H9 (cell line): ENCODE measurements at regions not wholly inside any gene's neighbourhood (a gene's known extent, or its start where the extent isn't known, plus 50 kb on each side); places are given as distances from the start of the nearest gene placed in this dataset.

Source experiments
- DNase-seq: peaks from one replicate; pipeline ENCODE4 v3.0.0-alpha.2; 2017
- H2AFZ ChIP-seq: one replicate; pipeline ENCODE4 v1.6.1; 2013; ENCODE audit warnings: mild to moderate bottlenecking, low read length, control low read depth, moderate library complexity
- H2AK5ac ChIP-seq: 2 replicates; pipeline ENCODE4 v1.6.1; 2013; ENCODE audit warnings: low read length, control low read depth, mixed read lengths; ENCODE audit not compliant: insufficient read length
- H2BK120ac ChIP-seq: one replicate; pipeline ENCODE4 v1.6.1; 2013; ENCODE audit warnings: low read depth, mild to moderate bottlenecking, low read length, control low read depth, inconsistent platforms; ENCODE audit not compliant: poor library complexity, severe bottlenecking
- H2BK12ac ChIP-seq: 2 replicates; pipeline ENCODE4 v1.6.1; 2013; ENCODE audit warnings: low read length, control low read depth, mixed read lengths, low read depth; ENCODE audit not compliant: insufficient read length
- H2BK15ac ChIP-seq: 2 replicates; pipeline ENCODE4 v1.6.1; 2013; ENCODE audit warnings: low read depth, low read length, control low read depth
- H2BK20ac ChIP-seq: one replicate; pipeline ENCODE4 v1.6.1; 2013; ENCODE audit warnings: low read depth, mild to moderate bottlenecking, low read length, control low read depth, inconsistent platforms; ENCODE audit not compliant: poor library complexity, severe bottlenecking
- H2BK5ac ChIP-seq: 2 replicates; pipeline ENCODE4 v1.6.1; 2013; ENCODE audit warnings: low read length, control low read depth, mixed read lengths; ENCODE audit not compliant: insufficient read length
- H3K14ac ChIP-seq: 2 replicates; pipeline ENCODE4 v1.6.1; 2013; ENCODE audit warnings: low read length, control low read depth; ENCODE audit not compliant: insufficient read depth
- H3K18ac ChIP-seq: 2 replicates; pipeline ENCODE4 v1.6.1; 2013; ENCODE audit warnings: low read depth, mild to moderate bottlenecking, mixed read lengths, low read length, control low read depth; ENCODE audit not compliant: insufficient read length
- H3K23ac ChIP-seq: 2 replicates; pipeline ENCODE4 v1.6.1; 2013; ENCODE audit warnings: low read length, control low read depth, mixed read lengths, low read depth; ENCODE audit not compliant: insufficient read length
- H3K23me2 ChIP-seq: 2 replicates; pipeline ENCODE4 v1.6.1; 2013; ENCODE audit warnings: low read depth, mild to moderate bottlenecking, mixed read lengths, low read length, control low read depth; ENCODE audit not compliant: insufficient read length, poor library complexity, severe bottlenecking
- H3K27ac ChIP-seq: 2 replicates; pipeline ENCODE4 v1.5.1; 2013; ENCODE audit warnings: low read length, control low read depth, mixed read lengths, low read depth; ENCODE audit not compliant: insufficient read length
- H3K27me3 ChIP-seq: 2 replicates; pipeline ENCODE4 v1.6.1; 2013; ENCODE audit warnings: low read length, control low read depth, inconsistent platforms; ENCODE audit not compliant: insufficient read depth
- H3K4ac ChIP-seq: 2 replicates; pipeline ENCODE4 v1.6.1; 2013; ENCODE audit warnings: low read depth, mild to moderate bottlenecking, control low read depth, inconsistent platforms, low read length, moderate library complexity
- H3K4me1 ChIP-seq: 2 replicates; pipeline ENCODE4 v1.6.1; 2013; ENCODE audit warnings: low read length, control low read depth, inconsistent platforms; ENCODE audit not compliant: insufficient read depth
- H3K4me2 ChIP-seq: 2 replicates; pipeline ENCODE4 v1.6.1; 2013; ENCODE audit warnings: low read length, control low read depth, mixed read lengths; ENCODE audit not compliant: insufficient read length, insufficient read depth
- H3K56ac ChIP-seq: 2 replicates; pipeline ENCODE4 v1.6.1; 2013; ENCODE audit warnings: low read depth, mild to moderate bottlenecking, mixed read lengths, low read length, control low read depth; ENCODE audit not compliant: insufficient read length
- H3K79me1 ChIP-seq: 2 replicates; pipeline ENCODE4 v1.6.1; 2013; ENCODE audit warnings: low read depth, mild to moderate bottlenecking, moderate library complexity, low read length, control low read depth, inconsistent platforms; ENCODE audit not compliant: insufficient read depth, poor library complexity, severe bottlenecking
- H3K79me2 ChIP-seq: 2 replicates; pipeline ENCODE4 v1.6.1; 2013; ENCODE audit warnings: low read length, control low read depth, inconsistent platforms; ENCODE audit not compliant: insufficient read depth
- H3K9ac ChIP-seq: 2 replicates; pipeline ENCODE4 v1.6.1; 2013; ENCODE audit warnings: low read length, control low read depth, mixed read lengths; ENCODE audit not compliant: insufficient read length; ENCODE audit errors: extremely low read depth
- H3K9me3 ChIP-seq: one replicate; pipeline ENCODE4 v1.6.1; 2013; ENCODE audit warnings: low read depth, low read length, inconsistent platforms; ENCODE audit not compliant: control insufficient read depth
- H3T11ph ChIP-seq: one replicate; pipeline ENCODE4 v1.6.1; 2013; ENCODE audit warnings: mild to moderate bottlenecking, low read length, control low read depth, inconsistent platforms
- H4K20me1 ChIP-seq: one replicate; pipeline ENCODE4 v1.6.1; 2013; ENCODE audit not compliant: control insufficient read depth, insufficient read length, insufficient read depth
- H4K5ac ChIP-seq: 2 replicates; pipeline ENCODE4 v1.6.1; 2013; ENCODE audit warnings: low read depth, mild to moderate bottlenecking, mixed read lengths, low read length, control low read depth; ENCODE audit not compliant: insufficient read length
- H4K8ac ChIP-seq: replicated peaks from 2 replicates; pipeline ENCODE4 v1.6.1; 2013; ENCODE audit warnings: low read length, control low read depth, mixed read lengths, low read depth; ENCODE audit not compliant: insufficient read length
- H4K91ac ChIP-seq: 2 replicates; pipeline ENCODE4 v1.6.1; 2013; ENCODE audit warnings: low read depth, mild to moderate bottlenecking, moderate library complexity, mixed read lengths, low read length, control low read depth; ENCODE audit not compliant: insufficient read length
- H3K27ac Mint-ChIP-seq, 3 experiments: 2 replicates in 2 of 3; 3 replicates in 1 of 3; pipeline ENCODE4 v1.8.0; 2020 to 2021; ENCODE audit warnings: mixed read lengths in 3 of 3, mild to moderate bottlenecking in 1 of 3, moderate library complexity in 1 of 3
- H3K27me3 Mint-ChIP-seq: 2 replicates; pipeline ENCODE4 v1.8.0; 2021; ENCODE audit warnings: low read depth, mild to moderate bottlenecking, moderate library complexity, mixed read lengths
- H3K36me3 Mint-ChIP-seq, 3 experiments: 2 replicates in 2 of 3; 3 replicates in 1 of 3; pipeline ENCODE4 v1.8.0; 2020 to 2021; ENCODE audit warnings: low read depth in 3 of 3, mixed read lengths in 3 of 3; ENCODE audit not compliant: insufficient read depth in 1 of 3
- H3K4me1 Mint-ChIP-seq, 2 experiments: 2 replicates each; pipeline ENCODE4 v1.8.0; 2020; ENCODE audit warnings: mixed read lengths in 2 of 2
- H3K4me3 Mint-ChIP-seq, 2 experiments: 2 replicates in 1 of 2; 3 replicates in 1 of 2; pipeline ENCODE4 v1.8.0; 2020 to 2021; ENCODE audit warnings: mild to moderate bottlenecking in 2 of 2, mixed read lengths in 2 of 2, moderate library complexity in 1 of 2
- H3K9me3 Mint-ChIP-seq, 2 experiments: 2 replicates in 1 of 2; 3 replicates in 1 of 2; pipeline ENCODE4 v1.8.0; 2020; ENCODE audit warnings: mild to moderate bottlenecking in 2 of 2, mixed read lengths in 2 of 2, moderate library complexity in 1 of 2
- WGBS: extraction: QIAGEN DNeasy Blood & Tissue Kit; methylation state at CpG from one replicate; pipeline ENCODE4 v1.1.7; 2013; ENCODE audit warnings: missing lambda C conversion rate, low lambda C conversion rate, mixed read lengths; ENCODE audit not compliant: insufficient read length; ENCODE audit errors: extremely low coverage; 5-methylcytosine and 5-hydroxymethylcytosine counted together
- TF ChIP-seq, protein P1 (sequence below): fragments of 200-600 bp; sonication (generic); conservative IDR thresholded peaks from 3 replicates; pipeline ENCODE4 v1.8.0; 2021; ENCODE audit warnings: antibody characterized with exemption, mild to moderate bottlenecking

GRCh38 chr1:187871177-187871845, 1042.6 kb downstream of the PLA2G4A start:
- no peaks in the 10 kb centered on the region for H3K4me1 ChIP-seq
- H3K27ac Mint-ChIP-seq, result no peak overlapping the region

More at GRCh38 chr1:187871177-187871845, 1042.6 kb downstream of the PLA2G4A start:
- no peaks in the 10 kb centered on the region for H3K27me3 Mint-ChIP-seq
- no peak overlapping the region for H3T11ph ChIP-seq
- no peak overlapping the region for H2AFZ ChIP-seq
- no peak for DNase-seq
- no peaks in the 10 kb centered on the region for H3K27me3 ChIP-seq
- H2BK15ac ChIP-seq, result no peak overlapping the region
- no peak overlapping the region for H4K5ac ChIP-seq
- no peaks in the 10 kb centered on the region for H3K23me2 ChIP-seq
- no CpG with 5 or more reads among the region's 2 CpGs for WGBS
- no peak overlapping the region for H2AK5ac ChIP-seq
- H3K9me3 Mint-ChIP-seq, result peaks cover 0 to 8% of the 10 kb centered on the region in 2 experiments; a peak in 2 of 5 replicates
- no peak overlapping the region for H2BK5ac ChIP-seq
- no peak overlapping the region for H3K4ac ChIP-seq
- H3K4me1 Mint-ChIP-seq, result no peaks in the 10 kb centered on the region
- TF ChIP-seq, protein P1, sequence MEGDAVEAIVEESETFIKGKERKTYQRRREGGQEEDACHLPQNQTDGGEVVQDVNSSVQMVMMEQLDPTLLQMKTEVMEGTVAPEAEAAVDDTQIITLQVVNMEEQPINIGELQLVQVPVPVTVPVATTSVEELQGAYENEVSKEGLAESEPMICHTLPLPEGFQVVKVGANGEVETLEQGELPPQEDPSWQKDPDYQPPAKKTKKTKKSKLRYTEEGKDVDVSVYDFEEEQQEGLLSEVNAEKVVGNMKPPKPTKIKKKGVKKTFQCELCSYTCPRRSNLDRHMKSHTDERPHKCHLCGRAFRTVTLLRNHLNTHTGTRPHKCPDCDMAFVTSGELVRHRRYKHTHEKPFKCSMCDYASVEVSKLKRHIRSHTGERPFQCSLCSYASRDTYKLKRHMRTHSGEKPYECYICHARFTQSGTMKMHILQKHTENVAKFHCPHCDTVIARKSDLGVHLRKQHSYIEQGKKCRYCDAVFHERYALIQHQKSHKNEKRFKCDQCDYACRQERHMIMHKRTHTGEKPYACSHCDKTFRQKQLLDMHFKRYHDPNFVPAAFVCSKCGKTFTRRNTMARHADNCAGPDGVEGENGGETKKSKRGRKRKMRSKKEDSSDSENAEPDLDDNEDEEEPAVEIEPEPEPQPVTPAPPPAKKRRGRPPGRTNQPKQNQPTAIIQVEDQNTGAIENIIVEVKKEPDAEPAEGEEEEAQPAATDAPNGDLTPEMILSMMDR, result no peak
- no peak overlapping the region for H3K14ac ChIP-seq
- no peak overlapping the region for H2BK12ac ChIP-seq
- H3K36me3 Mint-ChIP-seq, result no peaks in the 10 kb centered on the region; a peak in 1 of 7 replicates
- H4K20me1 ChIP-seq, result no peaks in the 10 kb centered on the region
- H3K56ac ChIP-seq, result no peak overlapping the region
- no peaks in the 10 kb centered on the region for H3K79me2 ChIP-seq
- H3K27ac ChIP-seq, result no peak overlapping the region
- H3K23ac ChIP-seq, result no peak overlapping the region
- H3K9ac ChIP-seq, result no peak overlapping the region
- no peak overlapping the region for H3K4me2 ChIP-seq
- no peak overlapping the region for H2BK120ac ChIP-seq
- no peaks in the 10 kb centered on the region for H3K9me3 ChIP-seq
- no peak overlapping the region for H4K91ac ChIP-seq
- no peaks in the 10 kb centered on the region for H3K79me1 ChIP-seq
- H3K18ac ChIP-seq, result no peak overlapping the region
- H2BK20ac ChIP-seq, result no peak overlapping the region
- no peak overlapping the region for H3K4me3 Mint-ChIP-seq
- no peak overlapping the region for H4K8ac ChIP-seq
